HL-60 (cell line): ENCODE measurements at regions not wholly inside any gene's neighbourhood (a gene's known extent, or its start where the extent isn't known, plus 50 kb on each side); places are given as distances from the start of the nearest gene placed in this dataset.

Experiments used
- DNase-seq, 2 experiments: peaks; one replicate each; pipeline ENCODE4 v3.0.0-alpha.2; 2010 to 2020; ENCODE audit warnings: low read depth in 1 of 2, low spot score in 1 of 2
- H3K27ac ChIP-seq: fragments of 250-450 bp; sonication (Bioruptor Pico); replicated peaks from 2 replicates; pipeline ENCODE4 v1.5.1; 2020; ENCODE audit warnings: mild to moderate bottlenecking, moderate library complexity
- H3K27me3 ChIP-seq: fragments of 250-450 bp; sonication (Bioruptor Pico); 2 replicates; pipeline ENCODE4 v1.5.1; 2021; ENCODE audit warnings: mild to moderate bottlenecking, moderate library complexity; ENCODE audit not compliant: insufficient read depth, poor library complexity, severe bottlenecking
- H3K4me3 ChIP-seq: replicated peaks from 2 replicates; pipeline ENCODE4 v1.5.1; 2011; ENCODE audit warnings: mild to moderate bottlenecking, control low read depth, low read length; ENCODE audit not compliant: insufficient read depth
- GABPA ChIP-seq: IDR thresholded peaks from 2 replicates; pipeline ENCODE4 v1.6.1; 2012; ENCODE audit warnings: low read depth
- POLR2AphosphoS5 ChIP-seq: IDR thresholded peaks from 2 replicates; pipeline ENCODE4 v1.6.1; 2012; ENCODE audit warnings: low read depth
- SPI1 ChIP-seq: IDR thresholded peaks from 2 replicates; pipeline ENCODE4 v1.6.1; 2012; ENCODE audit warnings: low read depth, mild to moderate bottlenecking, borderline replicate concordance
- TF ChIP-seq, protein P1 (sequence below): IDR thresholded peaks from 2 replicates; pipeline ENCODE4 v1.6.1; 2012; ENCODE audit warnings: low read depth; ENCODE audit not compliant: insufficient replicate concordance
- TF ChIP-seq, protein P2 (sequence below): IDR thresholded peaks from one replicate; pipeline ENCODE4 v1.5.1; 2011; ENCODE audit warnings: low read length, control low read depth, inconsistent platforms; ENCODE audit not compliant: insufficient read depth

DNA sequence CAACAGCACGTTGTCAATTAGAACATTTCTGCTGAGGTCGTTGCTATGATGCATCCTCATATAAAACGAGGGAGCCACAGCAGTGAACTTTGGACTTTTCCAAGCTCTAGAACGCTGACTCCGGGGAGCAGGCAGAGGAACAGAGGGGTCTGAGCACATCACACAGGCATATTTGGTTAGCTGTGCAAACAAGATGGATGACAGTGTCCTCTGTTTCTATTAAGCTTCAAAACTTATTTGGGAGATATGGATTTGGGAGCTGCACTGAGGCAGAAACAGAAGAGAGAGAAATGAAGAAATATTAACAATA lies 278.0 kb upstream of the TBL1XR1 start:
- DNase-seq = no peak
- no peaks in the 10 kb centered on the region for H3K27me3 ChIP-seq
- no peak overlapping the region for H3K4me3 ChIP-seq
- no peak overlapping the region for H3K27ac ChIP-seq
- no peak for TF ChIP-seq POLR2AphosphoS5
- TF ChIP-seq, protein P1, sequence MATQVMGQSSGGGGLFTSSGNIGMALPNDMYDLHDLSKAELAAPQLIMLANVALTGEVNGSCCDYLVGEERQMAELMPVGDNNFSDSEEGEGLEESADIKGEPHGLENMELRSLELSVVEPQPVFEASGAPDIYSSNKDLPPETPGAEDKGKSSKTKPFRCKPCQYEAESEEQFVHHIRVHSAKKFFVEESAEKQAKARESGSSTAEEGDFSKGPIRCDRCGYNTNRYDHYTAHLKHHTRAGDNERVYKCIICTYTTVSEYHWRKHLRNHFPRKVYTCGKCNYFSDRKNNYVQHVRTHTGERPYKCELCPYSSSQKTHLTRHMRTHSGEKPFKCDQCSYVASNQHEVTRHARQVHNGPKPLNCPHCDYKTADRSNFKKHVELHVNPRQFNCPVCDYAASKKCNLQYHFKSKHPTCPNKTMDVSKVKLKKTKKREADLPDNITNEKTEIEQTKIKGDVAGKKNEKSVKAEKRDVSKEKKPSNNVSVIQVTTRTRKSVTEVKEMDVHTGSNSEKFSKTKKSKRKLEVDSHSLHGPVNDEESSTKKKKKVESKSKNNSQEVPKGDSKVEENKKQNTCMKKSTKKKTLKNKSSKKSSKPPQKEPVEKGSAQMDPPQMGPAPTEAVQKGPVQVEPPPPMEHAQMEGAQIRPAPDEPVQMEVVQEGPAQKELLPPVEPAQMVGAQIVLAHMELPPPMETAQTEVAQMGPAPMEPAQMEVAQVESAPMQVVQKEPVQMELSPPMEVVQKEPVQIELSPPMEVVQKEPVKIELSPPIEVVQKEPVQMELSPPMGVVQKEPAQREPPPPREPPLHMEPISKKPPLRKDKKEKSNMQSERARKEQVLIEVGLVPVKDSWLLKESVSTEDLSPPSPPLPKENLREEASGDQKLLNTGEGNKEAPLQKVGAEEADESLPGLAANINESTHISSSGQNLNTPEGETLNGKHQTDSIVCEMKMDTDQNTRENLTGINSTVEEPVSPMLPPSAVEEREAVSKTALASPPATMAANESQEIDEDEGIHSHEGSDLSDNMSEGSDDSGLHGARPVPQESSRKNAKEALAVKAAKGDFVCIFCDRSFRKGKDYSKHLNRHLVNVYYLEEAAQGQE = no peak
- no peak for TF ChIP-seq SPI1
- TF ChIP-seq GABPA = no peak
- TF ChIP-seq, protein P2, sequence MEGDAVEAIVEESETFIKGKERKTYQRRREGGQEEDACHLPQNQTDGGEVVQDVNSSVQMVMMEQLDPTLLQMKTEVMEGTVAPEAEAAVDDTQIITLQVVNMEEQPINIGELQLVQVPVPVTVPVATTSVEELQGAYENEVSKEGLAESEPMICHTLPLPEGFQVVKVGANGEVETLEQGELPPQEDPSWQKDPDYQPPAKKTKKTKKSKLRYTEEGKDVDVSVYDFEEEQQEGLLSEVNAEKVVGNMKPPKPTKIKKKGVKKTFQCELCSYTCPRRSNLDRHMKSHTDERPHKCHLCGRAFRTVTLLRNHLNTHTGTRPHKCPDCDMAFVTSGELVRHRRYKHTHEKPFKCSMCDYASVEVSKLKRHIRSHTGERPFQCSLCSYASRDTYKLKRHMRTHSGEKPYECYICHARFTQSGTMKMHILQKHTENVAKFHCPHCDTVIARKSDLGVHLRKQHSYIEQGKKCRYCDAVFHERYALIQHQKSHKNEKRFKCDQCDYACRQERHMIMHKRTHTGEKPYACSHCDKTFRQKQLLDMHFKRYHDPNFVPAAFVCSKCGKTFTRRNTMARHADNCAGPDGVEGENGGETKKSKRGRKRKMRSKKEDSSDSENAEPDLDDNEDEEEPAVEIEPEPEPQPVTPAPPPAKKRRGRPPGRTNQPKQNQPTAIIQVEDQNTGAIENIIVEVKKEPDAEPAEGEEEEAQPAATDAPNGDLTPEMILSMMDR = no peak

DNA sequence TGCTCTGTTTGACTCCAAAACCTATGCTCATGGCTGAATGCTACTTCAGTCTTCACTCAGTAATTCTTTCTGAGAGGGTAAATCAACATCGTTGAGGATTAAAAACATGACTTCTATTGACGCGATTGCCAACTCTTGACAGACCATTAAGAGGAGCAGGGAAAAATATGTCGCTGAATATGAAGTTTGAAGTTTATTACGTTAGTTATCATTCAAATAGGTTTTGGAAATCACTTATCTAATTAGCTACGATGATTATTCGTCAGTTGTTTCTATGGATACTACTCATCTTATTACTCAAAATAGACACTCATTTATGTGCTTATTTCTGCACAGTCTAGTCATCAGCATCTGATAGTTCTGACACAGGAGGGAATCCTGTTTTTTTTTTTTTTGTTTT lies 279.2 kb upstream of the TBL1XR1 start:
- no peak overlapping the region for H3K4me3 ChIP-seq
- DNase-seq = no peak
- TF ChIP-seq, protein P2 = no peak
- TF ChIP-seq SPI1 (no peak), GABPA (no peak), POLR2AphosphoS5 (no peak)
- TF ChIP-seq, protein P1 = no peak
- no peaks in the 10 kb centered on the region for H3K27me3 ChIP-seq
- no peak overlapping the region for H3K27ac ChIP-seq

DNA sequence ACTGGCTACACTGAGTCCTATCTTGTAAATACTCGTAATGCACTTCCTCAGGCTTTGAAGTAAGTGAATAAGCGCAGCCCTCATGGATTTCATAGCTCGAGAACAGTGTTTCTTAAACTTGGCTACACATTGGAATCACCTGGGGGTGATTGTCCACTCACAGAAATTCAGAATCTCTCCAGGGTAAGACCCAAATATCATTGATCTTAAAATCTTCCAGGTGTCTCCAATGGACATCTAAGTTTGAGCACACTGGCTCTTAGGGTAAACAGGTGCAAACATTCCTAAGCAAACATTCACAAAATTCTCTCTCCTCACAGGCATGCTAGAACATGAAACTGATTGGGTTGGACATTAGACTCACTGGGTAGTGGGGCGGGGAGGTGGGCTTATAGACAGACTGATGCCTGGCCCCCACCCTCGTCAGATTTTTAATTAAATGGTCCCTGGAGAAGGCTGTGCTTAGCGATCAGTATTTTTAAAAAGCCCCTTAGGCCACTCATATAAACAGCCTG lies 279.7 kb upstream of the TBL1XR1 start:
- TF ChIP-seq SPI1 (no peak), POLR2AphosphoS5 (no peak), GABPA (no peak)
- TF ChIP-seq, protein P2 = no peak
- TF ChIP-seq, protein P1 = no peak
- Histone ChIP-seq H3K27ac (no peak overlapping the region), H3K4me3 (no peak overlapping the region), H3K27me3 (no peaks in the 10 kb centered on the region)
- no peak for DNase-seq
